A549 (cell line): ENCODE measurements at regions not wholly inside any gene's neighbourhood (a gene's known extent, or its start where the extent isn't known, plus 50 kb on each side); places are given as distances from the start of the nearest gene placed in this dataset.
"Not testable (repeated sequence)": the region's sequence is repeated elsewhere in the genome, so short reads cannot be mapped to it uniquely, and the experiment has no call there.

Source experiments
- ATOH8 ChIP-seq: fragments of 250-450 bp; sonication (Bioruptor Pico); IDR thresholded peaks from 2 replicates; pipeline ENCODE4 v1.5.0; 2020; ENCODE audit warnings: low read depth, mild to moderate bottlenecking, moderate library complexity
- CHD2 ChIP-seq: fragments of 150-350 bp; IDR thresholded peaks from 2 replicates; pipeline ENCODE4 v1.6.1; 2014; ENCODE audit warnings: low read length; ENCODE audit not compliant: partially characterized antibody
- CTCF ChIP-seq: fragments of >200 bp; sonication (Bioruptor Twin); formaldehyde crosslinking; IDR thresholded peaks from 3 replicates; pipeline ENCODE4 v1.5.1; 2016
- JUN ChIP-seq, 2 experiments: fragments of >200 bp; sonication (Bioruptor Twin); formaldehyde crosslinking; IDR thresholded peaks; 2 replicates in 1 of 2; 3 replicates in 1 of 2; pipeline ENCODE4 v1.6.1; 2016 to 2017
- KDM5A ChIP-seq: fragments of 200-600 bp; sonication (generic); IDR thresholded peaks from 2 replicates; pipeline ENCODE4 v1.6.1; 2016; ENCODE audit warnings: antibody characterized with exemption, mild to moderate bottlenecking
- MAX ChIP-seq: IDR thresholded peaks from 2 replicates; pipeline ENCODE4 v1.6.1; 2012
- POLR2A ChIP-seq: IDR thresholded peaks from 2 replicates; pipeline ENCODE4 v1.6.1; 2012; ENCODE audit warnings: mild to moderate bottlenecking, low read length
- RFX5 ChIP-seq: fragments of 450-650 bp; IDR thresholded peaks from 2 replicates; pipeline ENCODE4 v1.7.1; 2014; ENCODE audit warnings: antibody characterized with exemption, mild to moderate bottlenecking, moderate library complexity
- ZNF302 ChIP-seq: fragments of 250-450 bp; sonication (Bioruptor Pico); IDR thresholded peaks from 2 replicates; pipeline ENCODE4 v1.9.0; 2021; ENCODE audit warnings: inconsistent platforms, mild to moderate bottlenecking, moderate library complexity
- TF ChIP-seq, protein P1 (sequence below): fragments of 200-600 bp; sonication (generic); IDR thresholded peaks from 2 replicates; pipeline ENCODE4 v1.6.1; 2016; ENCODE audit warnings: antibody characterized with exemption, mild to moderate bottlenecking, moderate library complexity

GRCh38 chr5:19246191-19246590 is 741.8 kb downstream of the CDH18 start:
- TF ChIP-seq JUN (IDR thresholded peaks at IDR 0.05); CTCF; POLR2A; MAX; ATOH8 (CRISPR knock-in tag); ZNF302 (CRISPR knock-in tag); CHD2; RFX5; KDM5A: not testable (repeated sequence)
- TF ChIP-seq, protein P1, sequence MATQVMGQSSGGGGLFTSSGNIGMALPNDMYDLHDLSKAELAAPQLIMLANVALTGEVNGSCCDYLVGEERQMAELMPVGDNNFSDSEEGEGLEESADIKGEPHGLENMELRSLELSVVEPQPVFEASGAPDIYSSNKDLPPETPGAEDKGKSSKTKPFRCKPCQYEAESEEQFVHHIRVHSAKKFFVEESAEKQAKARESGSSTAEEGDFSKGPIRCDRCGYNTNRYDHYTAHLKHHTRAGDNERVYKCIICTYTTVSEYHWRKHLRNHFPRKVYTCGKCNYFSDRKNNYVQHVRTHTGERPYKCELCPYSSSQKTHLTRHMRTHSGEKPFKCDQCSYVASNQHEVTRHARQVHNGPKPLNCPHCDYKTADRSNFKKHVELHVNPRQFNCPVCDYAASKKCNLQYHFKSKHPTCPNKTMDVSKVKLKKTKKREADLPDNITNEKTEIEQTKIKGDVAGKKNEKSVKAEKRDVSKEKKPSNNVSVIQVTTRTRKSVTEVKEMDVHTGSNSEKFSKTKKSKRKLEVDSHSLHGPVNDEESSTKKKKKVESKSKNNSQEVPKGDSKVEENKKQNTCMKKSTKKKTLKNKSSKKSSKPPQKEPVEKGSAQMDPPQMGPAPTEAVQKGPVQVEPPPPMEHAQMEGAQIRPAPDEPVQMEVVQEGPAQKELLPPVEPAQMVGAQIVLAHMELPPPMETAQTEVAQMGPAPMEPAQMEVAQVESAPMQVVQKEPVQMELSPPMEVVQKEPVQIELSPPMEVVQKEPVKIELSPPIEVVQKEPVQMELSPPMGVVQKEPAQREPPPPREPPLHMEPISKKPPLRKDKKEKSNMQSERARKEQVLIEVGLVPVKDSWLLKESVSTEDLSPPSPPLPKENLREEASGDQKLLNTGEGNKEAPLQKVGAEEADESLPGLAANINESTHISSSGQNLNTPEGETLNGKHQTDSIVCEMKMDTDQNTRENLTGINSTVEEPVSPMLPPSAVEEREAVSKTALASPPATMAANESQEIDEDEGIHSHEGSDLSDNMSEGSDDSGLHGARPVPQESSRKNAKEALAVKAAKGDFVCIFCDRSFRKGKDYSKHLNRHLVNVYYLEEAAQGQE = not testable (repeated sequence)
